H1 (cell line): ENCODE measurements at regions not wholly inside any gene's neighbourhood (a gene's known extent, or its start where the extent isn't known, plus 50 kb on each side); places are given as distances from the start of the nearest gene placed in this dataset.

ENCODE experiments used
- CTCF ChIA-PET: fragments of 300-600 bp; sonication (Branson Sonifier 250); formaldehyde crosslinking; loops from one replicate; lab custom pipeline; 2021; ENCODE audit not compliant: partially characterized antibody; lab: Charles Lee
- POLR2A ChIA-PET: fragments of 300-600 bp; sonication (Branson Sonifier 250); formaldehyde crosslinking; loops from one replicate; lab custom pipeline; 2021; ENCODE audit warnings: inconsistent platforms; ENCODE audit not compliant: partially characterized antibody; lab: Charles Lee
- DNase-seq, 2 experiments: peaks; one replicate each; pipeline versions ENCODE4 v3.0.0 to v3.0.0-alpha.2; 2010 to 2022; ENCODE audit warnings: low spot score in 2 of 2, low read depth in 1 of 2, mixed read lengths in 1 of 2
- FAIRE-seq: peaks from 2 replicates; lab custom pipeline; 2011; peaks lifted over from hg19 to GRCh38; lab: Jason Lieb, UNC
- H2AFZ ChIP-seq: 2 replicates; pipeline ENCODE4 v1.8.1; 2012; ENCODE audit warnings: low read length, inconsistent platforms
- H2AK5ac ChIP-seq: 2 replicates; pipeline ENCODE4 v1.6.1; 2013; ENCODE audit warnings: low read depth, low read length
- H2BK120ac ChIP-seq: replicated peaks from 2 replicates; pipeline ENCODE3; 2013; ENCODE audit warnings: low read depth, low read length, inconsistent platforms
- H2BK12ac ChIP-seq: 2 replicates; pipeline ENCODE4 v1.6.1; 2013; ENCODE audit warnings: low read depth, low read length
- H2BK15ac ChIP-seq: 2 replicates; pipeline ENCODE4 v1.6.1; 2013; ENCODE audit warnings: low read length
- H2BK20ac ChIP-seq: 2 replicates; pipeline ENCODE4 v1.6.1; 2013; ENCODE audit warnings: low read length
- H2BK5ac ChIP-seq: 2 replicates; pipeline ENCODE4 v1.6.1; 2013; ENCODE audit warnings: low read depth, low read length
- H3K14ac ChIP-seq: 2 replicates; pipeline ENCODE4 v1.6.1; 2013; ENCODE audit warnings: inconsistent platforms; ENCODE audit not compliant: insufficient read length
- H3K18ac ChIP-seq: 2 replicates; pipeline ENCODE4 v1.6.1; 2013; ENCODE audit warnings: low read length; ENCODE audit errors: extremely low read depth
- H3K23ac ChIP-seq: 2 replicates; pipeline ENCODE4 v1.6.1; 2013; ENCODE audit warnings: inconsistent platforms; ENCODE audit not compliant: insufficient read length
- H3K23me2 ChIP-seq: 2 replicates; pipeline ENCODE4 v1.6.1; 2013; ENCODE audit warnings: low read depth, low read length
- H3K27ac ChIP-seq: 2 replicates; pipeline ENCODE4 v1.6.1; 2011; ENCODE audit warnings: low read depth, low read length, inconsistent platforms
- H3K27me3 ChIP-seq, 4 experiments: replicated peaks in 1 of 4; 1 replicate in 1 of 4; 2 replicates in 3 of 4; pipeline versions ENCODE4 v1.6.1 to v1.8.1; 2011 to 2013; ENCODE audit warnings: low read length in 3 of 4, mild to moderate bottlenecking in 3 of 4, inconsistent platforms in 2 of 4, mixed read lengths in 2 of 4, moderate library complexity in 1 of 4; ENCODE audit not compliant: control insufficient read depth in 3 of 4, insufficient read depth in 3 of 4; ENCODE audit errors: extremely low read depth in 1 of 4
- H3K36me3 ChIP-seq, 4 experiments: 2 replicates each; pipeline versions ENCODE4 v1.6.1 to v1.8.1; 2011 to 2013; ENCODE audit warnings: mild to moderate bottlenecking in 4 of 4, low read length in 3 of 4, moderate library complexity in 2 of 4, control low read depth in 1 of 4, inconsistent platforms in 1 of 4; ENCODE audit not compliant: insufficient read depth in 4 of 4, control insufficient read depth in 2 of 4
- H3K4ac ChIP-seq: replicated peaks from 2 replicates; pipeline ENCODE3; 2013; ENCODE audit warnings: low read length, low read depth, mixed read lengths, inconsistent platforms; ENCODE audit not compliant: insufficient read length
- H3K4me1 ChIP-seq, 4 experiments: replicated peaks in 1 of 4; 1 replicate in 1 of 4; 2 replicates in 3 of 4; pipeline versions ENCODE4 v1.6.1 to v1.8.1; 2011 to 2013; ENCODE audit warnings: low read length in 3 of 4, inconsistent platforms in 2 of 4, mixed read lengths in 1 of 4; ENCODE audit not compliant: insufficient read depth in 4 of 4, control insufficient read depth in 3 of 4
- H3K4me2 ChIP-seq, 2 experiments: 2 replicates each; pipeline versions ENCODE4 v1.6.1 to v1.8.1; 2011 to 2013; ENCODE audit warnings: low read depth in 2 of 2, low read length in 2 of 2, control low read depth in 1 of 2, inconsistent platforms in 1 of 2, mild to moderate bottlenecking in 1 of 2; ENCODE audit not compliant: insufficient read depth in 1 of 2
- H3K4me3 ChIP-seq, 4 experiments: fragments of 200-600, 300-600 bp in 1 of 4; sonication (generic), shearing (Covaris generic), sonication (Bioruptor Twin) in 1 of 4; 2 replicates each; pipeline versions ENCODE4 v1.5.1 to v1.8.1; 2011 to 2016; ENCODE audit warnings: low read length in 4 of 4, low read depth in 3 of 4, control low read depth in 2 of 4, inconsistent platforms in 2 of 4, mild to moderate bottlenecking in 2 of 4, mixed read lengths in 1 of 4, moderate library complexity in 1 of 4; ENCODE audit not compliant: insufficient read depth in 2 of 4; ENCODE audit errors: extremely low read depth in 1 of 4
- H3K56ac ChIP-seq: replicated peaks from 2 replicates; pipeline ENCODE3; 2013; ENCODE audit warnings: low read depth, mild to moderate bottlenecking, mixed read lengths, low read length, inconsistent platforms; ENCODE audit not compliant: insufficient read length
- H3K79me1 ChIP-seq: 2 replicates; pipeline ENCODE4 v1.6.1; 2013; ENCODE audit warnings: low read depth, low read length, control low read depth
- H3K79me2 ChIP-seq, 2 experiments: 2 replicates each; pipeline versions ENCODE4 v1.6.1 to v1.8.1; 2012 to 2013; ENCODE audit warnings: low read length in 2 of 2, mild to moderate bottlenecking in 2 of 2, inconsistent platforms in 1 of 2; ENCODE audit not compliant: insufficient read depth in 2 of 2, control insufficient read depth in 1 of 2
- H3K9ac ChIP-seq, 4 experiments: replicated peaks in 1 of 4; 1 replicate in 1 of 4; 2 replicates in 3 of 4; pipeline versions ENCODE4 v1.6.1 to v1.8.1; 2011 to 2013; ENCODE audit warnings: low read depth in 3 of 4, low read length in 3 of 4, control low read depth in 2 of 4, mild to moderate bottlenecking in 2 of 4, moderate library complexity in 2 of 4, inconsistent platforms in 1 of 4; ENCODE audit errors: extremely low read depth in 1 of 4
- H3K9me3 ChIP-seq, 2 experiments: 2 replicates each; pipeline versions ENCODE4 v1.6.1 to v1.8.1; 2012 to 2013; ENCODE audit warnings: mild to moderate bottlenecking in 2 of 2, moderate library complexity in 2 of 2, control low read depth in 1 of 2, inconsistent platforms in 1 of 2, low read depth in 1 of 2, low read length in 1 of 2, mixed read lengths in 1 of 2; ENCODE audit not compliant: insufficient read depth in 2 of 2
- H4K20me1 ChIP-seq, 2 experiments: replicated peaks in 1 of 2; 2 replicates each; pipeline versions ENCODE3 to v1.8.1; 2011 to 2013; ENCODE audit warnings: inconsistent platforms in 2 of 2, low read length in 2 of 2, mild to moderate bottlenecking in 1 of 2; ENCODE audit not compliant: insufficient read depth in 2 of 2, control insufficient read depth in 1 of 2
- H4K5ac ChIP-seq: 2 replicates; pipeline ENCODE4 v1.6.1; 2013; ENCODE audit warnings: low read length, low read depth, mixed read lengths, inconsistent platforms; ENCODE audit not compliant: insufficient read length
- H4K8ac ChIP-seq: 2 replicates; pipeline ENCODE4 v1.8.0; 2013; ENCODE audit warnings: mild to moderate bottlenecking, moderate library complexity, low read length, inconsistent platforms; ENCODE audit not compliant: insufficient read depth; ENCODE audit errors: extremely low read depth
- H4K91ac ChIP-seq: replicated peaks from 2 replicates; pipeline ENCODE3; 2013; ENCODE audit warnings: low read length, mixed read lengths, inconsistent platforms; ENCODE audit not compliant: insufficient read length
- CEBPB ChIP-seq: IDR thresholded peaks from 2 replicates; pipeline ENCODE4 v1.6.1; 2012; ENCODE audit warnings: low read depth, low read length
- CREB1 ChIP-seq: IDR thresholded peaks from 2 replicates; pipeline ENCODE4 v1.6.1; 2012; ENCODE audit warnings: inconsistent platforms
- E2F6 ChIP-seq: IDR thresholded peaks from 2 replicates; pipeline ENCODE4 v1.6.1; 2012; ENCODE audit warnings: inconsistent platforms
- HDAC2 ChIP-seq, 2 experiments: fragments of 300-600 bp in 1 of 2; sonication (generic) in 1 of 2; IDR thresholded peaks; 2 replicates each; pipeline ENCODE4 v1.6.1; 2011 to 2012; ENCODE audit warnings: low read depth in 2 of 2, low read length in 2 of 2, mild to moderate bottlenecking in 2 of 2, moderate library complexity in 2 of 2, borderline replicate concordance in 1 of 2, inconsistent platforms in 1 of 2
- KDM4A ChIP-seq: IDR thresholded peaks from one replicate; pipeline ENCODE4 v1.7.1; 2012; ENCODE audit warnings: low read depth, mild to moderate bottlenecking, moderate library complexity, low read length, inconsistent platforms; ENCODE audit not compliant: severe bottlenecking
- POLR2AphosphoS5 ChIP-seq: IDR thresholded peaks from 2 replicates; pipeline ENCODE4 v1.6.1; 2011; ENCODE audit warnings: low read depth, low read length
- SAP30 ChIP-seq: fragments of 300-600 bp; sonication (generic); IDR thresholded peaks from 2 replicates; pipeline ENCODE4 v1.7.1; 2012; ENCODE audit warnings: low read length, moderate library complexity, mild to moderate bottlenecking, inconsistent platforms; ENCODE audit not compliant: insufficient read depth, insufficient replicate concordance
- SP1 ChIP-seq: IDR thresholded peaks from 2 replicates; pipeline ENCODE4 v1.6.1; 2011; ENCODE audit warnings: low read depth, low read length
- SP4 ChIP-seq: IDR thresholded peaks from 2 replicates; pipeline ENCODE4 v1.6.1; 2012; ENCODE audit warnings: low read length, inconsistent platforms
- TBP ChIP-seq: IDR thresholded peaks from 2 replicates; pipeline ENCODE4 v1.6.1; 2011; ENCODE audit warnings: low read depth, low read length, improper control_type of control experiment
- TEAD4 ChIP-seq: IDR thresholded peaks from 2 replicates; pipeline ENCODE4 v1.6.1; 2012; ENCODE audit warnings: low read depth, low read length, inconsistent platforms, mixed read lengths
- USF2 ChIP-seq: IDR thresholded peaks from 2 replicates; pipeline ENCODE4 v1.6.1; 2011; ENCODE audit warnings: low read length, improper control_type of control experiment
- WGBS, 2 experiments: shearing (Covaris generic) in 1 of 2; methylation state at CpG; one replicate each; pipeline versions ENCODE4 v1.1.6 to v1.1.7; 2013 to 2015; ENCODE audit warnings: low lambda C conversion rate in 2 of 2, mixed read lengths in 2 of 2, inconsistent platforms in 1 of 2, low coverage in 1 of 2, missing lambda C conversion rate in 1 of 2; ENCODE audit not compliant: insufficient replicate concordance in 2 of 2, insufficient coverage in 1 of 2, insufficient read length in 1 of 2; ENCODE audit errors: extremely low coverage in 1 of 2, missing lambda C conversion rate in 1 of 2; 5-methylcytosine and 5-hydroxymethylcytosine counted together

GRCh38 chr2:125125902-125126301, 1100.8 kb downstream of the CNTNAP5 start:
- no peak overlapping the region for H3K4ac ChIP-seq
- no peak overlapping the region for H3K18ac ChIP-seq
- H4K8ac ChIP-seq = no peak overlapping the region
- H3K36me3 ChIP-seq = no peaks in the 10 kb centered on the region
- H2BK20ac ChIP-seq = no peak overlapping the region
- no peaks in the 10 kb centered on the region for H3K9me3 ChIP-seq
- no peak overlapping the region for H2BK12ac ChIP-seq
- no peak overlapping the region for H3K56ac ChIP-seq
- no peak overlapping the region for H3K27ac ChIP-seq
- ChIA-PET POLR2A (no interaction called here), CTCF (interaction anchor here (1.1 kb wide), 1 partner anchor 102 kb away, joined by 3 read pairs; no protein-coding TSS in a partner anchor)
- H3K79me1 ChIP-seq = no peaks in the 10 kb centered on the region
- H3K4me1 ChIP-seq = no peaks in the 10 kb centered on the region
- H3K27me3 ChIP-seq = no peaks in the 10 kb centered on the region
- H3K79me2 ChIP-seq = no peaks in the 10 kb centered on the region
- H3K23ac ChIP-seq = no peak overlapping the region
- H2AK5ac ChIP-seq = no peak overlapping the region
- no peak overlapping the region for H2BK120ac ChIP-seq
- no peak overlapping the region for H2BK15ac ChIP-seq
- H4K5ac ChIP-seq = no peak overlapping the region
- no peak overlapping the region for H3K4me2 ChIP-seq
- no peak overlapping the region for H2AFZ ChIP-seq
- H2BK5ac ChIP-seq = no peak overlapping the region
- no peak for DNase-seq
- no peak overlapping the region for H4K91ac ChIP-seq
- H3K9ac ChIP-seq = no peak overlapping the region
- FAIRE-seq = no peak
- no peaks in the 10 kb centered on the region for H4K20me1 ChIP-seq
- no peak overlapping the region for H3K4me3 ChIP-seq
- TF ChIP-seq SAP30 (no peak), CEBPB (no peak), POLR2AphosphoS5 (no peak), TBP (no peak), TEAD4 (no peak), E2F6 (no peak), SP1 (no peak), USF2 (no peak), SP4 (no peak), HDAC2 (IDR thresholded peaks at IDR 0.05; ENCODE audit: borderline replicate concordance in 1 of 2, low read depth in 2 of 2, low read length in 2 of 2) (no peak), KDM4A (no peak), CREB1 (no peak)
- no peaks in the 10 kb centered on the region for H3K23me2 ChIP-seq
- H3K14ac ChIP-seq = no peak overlapping the region
- WGBS, 2 experiments = 100% methylated on average over 1 of the region's 1 CpG; no CpG with 5 or more reads in 1 of the 2 experiments
